GM12873 (cell line): ENCODE measurements at regions not wholly inside any gene's neighbourhood (a gene's known extent, or its start where the extent isn't known, plus 50 kb on each side); places are given as distances from the start of the nearest gene placed in this dataset.

Experiments used
- CTCF ChIP-seq: IDR thresholded peaks from 2 replicates; pipeline ENCODE4 v1.5.1; 2012; ENCODE audit warnings: low read depth, mild to moderate bottlenecking, moderate library complexity, low read length, control low read depth; ENCODE audit not compliant: insufficient read depth; ENCODE audit errors: missing control alignments

- no peak for TF ChIP-seq CTCF
These were observed 119.0 kb upstream of the STARD4 start for GRCh38 chr5:111631328-111631727.

GRCh38 chr5:111628901-111629300 is 116.6 kb upstream of the STARD4 start:
- no peak for TF ChIP-seq CTCF

DNA sequence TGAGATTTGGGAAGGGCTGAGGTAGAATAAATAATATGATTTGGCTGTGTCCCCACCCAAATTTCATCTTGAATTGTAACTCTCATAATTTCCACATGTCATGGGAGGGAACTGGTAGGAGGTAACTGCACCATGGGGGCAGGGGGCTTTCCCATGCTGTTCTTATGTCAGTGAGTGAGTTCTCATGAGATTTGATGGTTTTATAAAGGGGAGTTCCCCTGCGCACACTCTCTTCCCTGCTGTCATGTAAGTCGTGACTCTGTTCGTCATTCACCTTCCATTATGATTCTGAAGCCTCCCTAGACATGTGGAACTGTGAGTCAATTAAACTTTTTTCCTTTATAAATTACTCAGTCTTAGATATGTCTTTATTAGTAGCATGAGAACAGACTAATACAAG is 115.5 kb upstream of the STARD4 start:
- no peak for TF ChIP-seq CTCF

GRCh38 chr5:111626473-111627148 is 114.3 kb upstream of the STARD4 start:
- no peak for TF ChIP-seq CTCF

DNA sequence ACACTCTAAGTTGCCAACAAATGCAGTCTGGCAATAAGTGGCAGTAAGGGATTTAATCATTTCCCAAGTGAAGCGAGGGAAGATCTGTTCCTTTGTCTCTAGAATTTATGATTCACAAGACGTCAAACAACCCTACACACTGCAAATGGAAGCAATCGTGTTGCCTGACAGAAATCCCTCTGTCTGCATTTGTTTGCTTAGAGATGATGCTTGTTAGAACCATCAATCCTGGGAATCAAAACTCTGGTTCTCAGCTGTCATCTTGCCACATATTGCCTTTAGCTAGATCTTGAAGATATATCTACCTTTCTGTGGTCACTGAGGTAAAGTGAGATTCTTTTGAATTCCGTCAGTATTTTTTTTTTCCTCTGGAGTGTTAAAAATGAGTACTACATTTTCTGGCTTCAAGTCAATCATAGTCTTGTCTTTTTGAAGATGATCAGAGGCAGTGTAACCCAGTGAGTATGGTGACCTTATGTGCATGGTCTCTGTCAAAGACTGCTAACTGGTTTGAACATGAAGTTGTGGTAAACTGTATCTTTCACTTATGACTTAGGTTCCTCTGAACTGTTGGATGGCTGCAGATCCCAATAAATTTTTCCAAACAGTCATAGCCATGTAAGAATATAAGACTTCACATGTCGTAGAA is 106.4 kb upstream of the STARD4 start:
- TF ChIP-seq CTCF: no peak

GRCh38 chr5:111615054-111615453 is 102.7 kb upstream of the STARD4 start:
- no peak for TF ChIP-seq CTCF

- no peak for TF ChIP-seq CTCF
These were observed 93.9 kb upstream of the STARD4 start for GRCh38 chr5:111606194-111606593.
